WTC11 (cell line): ENCODE measurements at regions not wholly inside any gene's neighbourhood (a gene's known extent, or its start where the extent isn't known, plus 50 kb on each side); places are given as distances from the start of the nearest gene placed in this dataset.

Source experiments
- ATAC-seq: fragments of 200-7000 bp; cut with Tn5 transposase; 2 replicates; pipeline ENCODE4 v1.10.0; 2021; ENCODE audit warnings: mild to moderate bottlenecking, moderate library complexity
- CTCF ChIA-PET: fragments of 300-600 bp; sonication (Branson Sonifier 250); formaldehyde crosslinking; loops from one replicate; lab custom pipeline; 2021; ENCODE audit warnings: antibody characterized with exemption; lab: Charles Lee
- POLR2A ChIA-PET: fragments of 350-600 bp; sonication (Branson Sonifier 250); formaldehyde crosslinking; loops from one replicate; lab custom pipeline; 2021; ENCODE audit warnings: antibody characterized with exemption; lab: Charles Lee
- DNase-seq: peaks from one replicate; pipeline ENCODE4 v3.0.0; 2021; ENCODE audit warnings: low spot score
- H3K27ac Mint-ChIP-seq: 2 replicates; pipeline ENCODE4 v1.8.0; 2021; ENCODE audit warnings: mixed read lengths
- H3K27me3 Mint-ChIP-seq: 2 replicates; pipeline ENCODE4 v1.8.0; 2021; ENCODE audit warnings: low read depth, mild to moderate bottlenecking, moderate library complexity, mixed read lengths
- H3K36me3 Mint-ChIP-seq: 2 replicates; pipeline ENCODE4 v1.8.0; 2021; ENCODE audit warnings: mixed read lengths
- H3K4me1 Mint-ChIP-seq: 2 replicates; pipeline ENCODE4 v1.8.0; 2022; ENCODE audit warnings: mixed read lengths
- H3K4me3 Mint-ChIP-seq: 2 replicates; pipeline ENCODE4 v1.8.0; 2021; ENCODE audit warnings: mild to moderate bottlenecking, moderate library complexity, mixed read lengths
- H3K9me3 Mint-ChIP-seq: 2 replicates; pipeline ENCODE4 v1.8.0; 2021; ENCODE audit warnings: mixed read lengths
- CREM ChIP-seq: sonication (generic); formaldehyde crosslinking; IDR thresholded peaks from 2 replicates; pipeline ENCODE4 v1.8.1; 2022; ENCODE audit warnings: mild to moderate bottlenecking, missing genetic modification reagents, moderate library complexity
- ESRRA ChIP-seq: sonication (generic); formaldehyde crosslinking; IDR thresholded peaks from 2 replicates; pipeline ENCODE4 v1.8.1; 2022; ENCODE audit warnings: mild to moderate bottlenecking, missing genetic modification reagents, borderline replicate concordance
- FOXJ3 ChIP-seq: sonication (generic); formaldehyde crosslinking; IDR thresholded peaks from 2 replicates; pipeline ENCODE4 v1.9.0; 2021; ENCODE audit warnings: missing genetic modification reagents, mild to moderate bottlenecking, borderline replicate concordance
- GABPB1 ChIP-seq: sonication (generic); formaldehyde crosslinking; IDR thresholded peaks from 2 replicates; pipeline ENCODE4 v1.8.1; 2023; ENCODE audit warnings: mild to moderate bottlenecking, missing genetic modification reagents
- GRHL2 ChIP-seq: fragments of 250-450 bp; sonication (Bioruptor Pico); IDR thresholded peaks from 2 replicates; pipeline ENCODE4 v1.8.0; 2022; ENCODE audit warnings: mild to moderate bottlenecking, moderate library complexity; ENCODE audit not compliant: insufficient replicate concordance, severe bottlenecking
- KAT7 ChIP-seq: sonication (generic); formaldehyde crosslinking; IDR thresholded peaks from 2 replicates; pipeline ENCODE4 v1.8.1; 2023; ENCODE audit warnings: missing genetic modification reagents, mild to moderate bottlenecking, borderline replicate concordance
- MYBL2 ChIP-seq: sonication (generic); formaldehyde crosslinking; IDR thresholded peaks from 2 replicates; pipeline ENCODE4 v1.8.1; 2023; ENCODE audit warnings: mild to moderate bottlenecking, moderate library complexity, missing genetic modification reagents
- NR1H2 ChIP-seq: sonication (generic); formaldehyde crosslinking; IDR thresholded peaks from 2 replicates; pipeline ENCODE4 v1.9.0; 2021; ENCODE audit warnings: mild to moderate bottlenecking, moderate library complexity, missing genetic modification reagents
- NR2C2 ChIP-seq: sonication (generic); formaldehyde crosslinking; IDR thresholded peaks from 2 replicates; pipeline ENCODE4 v1.8.0; 2022; ENCODE audit warnings: mild to moderate bottlenecking, missing genetic modification reagents
- SMAD3 ChIP-seq: sonication (generic); formaldehyde crosslinking; IDR thresholded peaks from 2 replicates; pipeline ENCODE4 v1.8.0; 2022; ENCODE audit warnings: missing genetic modification reagents, mild to moderate bottlenecking, borderline replicate concordance
- TF ChIP-seq, protein P1 (sequence below): sonication (generic); formaldehyde crosslinking; IDR thresholded peaks from 2 replicates; pipeline ENCODE4 v1.8.0; 2022; ENCODE audit warnings: mild to moderate bottlenecking, missing genetic modification reagents
- TF ChIP-seq, protein P2 (sequence below): sonication (generic); formaldehyde crosslinking; IDR thresholded peaks from 2 replicates; pipeline ENCODE4 v1.8.1; 2023; ENCODE audit warnings: mild to moderate bottlenecking, missing genetic modification reagents, borderline replicate concordance
- TF ChIP-seq, protein P3 (sequence below): sonication (generic); formaldehyde crosslinking; IDR thresholded peaks from 2 replicates; pipeline ENCODE4 v1.8.0; 2023; ENCODE audit warnings: mild to moderate bottlenecking, missing genetic modification reagents
- TF ChIP-seq, protein P4 (sequence below): sonication (generic); formaldehyde crosslinking; IDR thresholded peaks from 2 replicates; pipeline ENCODE4 v1.8.1; 2023; ENCODE audit warnings: mild to moderate bottlenecking, missing genetic modification reagents, moderate library complexity
- TF ChIP-seq, protein P5 (sequence below): sonication (generic); formaldehyde crosslinking; conservative IDR thresholded peaks from 2 replicates; pipeline ENCODE4 v1.8.1; 2023; ENCODE audit warnings: mild to moderate bottlenecking, low read depth, missing genetic modification reagents, moderate library complexity
- TF ChIP-seq, protein P6 (sequence below): sonication (generic); formaldehyde crosslinking; IDR thresholded peaks from 2 replicates; pipeline ENCODE4 v1.8.1; 2022; ENCODE audit warnings: mild to moderate bottlenecking, moderate library complexity, missing genetic modification reagents
- TF ChIP-seq, protein P7 (sequence below): sonication (generic); formaldehyde crosslinking; IDR thresholded peaks from 2 replicates; pipeline ENCODE4 v1.8.0; 2022; ENCODE audit warnings: mild to moderate bottlenecking, missing genetic modification reagents

DNA sequence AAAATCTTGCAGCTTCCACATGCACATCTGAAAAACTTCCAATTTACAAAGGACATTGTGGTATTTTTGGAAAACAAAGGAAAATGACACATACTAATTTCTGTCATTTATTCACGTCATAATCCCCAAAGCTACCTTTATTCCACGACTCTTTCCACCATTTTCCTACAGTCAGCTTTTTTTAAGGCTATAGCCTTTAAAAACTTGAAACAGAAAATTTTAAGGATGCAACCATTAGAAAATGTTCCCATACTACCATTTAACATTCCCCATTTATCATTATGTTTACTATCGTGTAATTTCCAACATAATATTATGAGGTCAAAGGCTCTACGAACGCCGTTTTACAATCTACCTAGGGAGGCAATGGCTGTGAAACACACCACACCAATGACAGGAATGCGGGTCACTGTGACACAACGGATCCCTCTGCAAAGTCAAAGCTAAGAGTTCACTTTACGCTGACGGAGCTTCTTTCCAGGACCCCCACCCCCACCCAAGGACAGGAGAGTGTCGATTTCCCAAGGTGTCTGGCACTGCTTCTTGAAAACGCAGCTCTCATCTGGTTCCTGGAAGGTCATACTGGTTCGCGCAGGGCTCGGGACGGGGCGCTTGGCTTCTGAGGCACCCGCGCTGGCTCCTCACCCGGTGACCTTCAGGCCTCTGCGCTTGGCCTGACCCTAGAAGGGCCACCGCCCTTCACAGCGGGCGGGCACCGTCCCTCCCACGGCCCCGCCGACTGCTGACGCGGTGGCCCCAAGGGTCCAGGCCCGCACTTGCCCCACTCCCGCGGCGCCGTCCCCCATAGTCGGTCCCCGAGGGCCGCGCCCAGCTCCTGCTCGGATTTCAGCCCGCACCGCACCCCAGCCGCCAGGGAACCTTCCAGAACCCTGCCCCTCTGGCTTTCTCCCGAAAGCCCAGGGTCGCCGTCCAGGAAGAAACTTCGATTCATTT is 50.5 kb upstream of the ATF3 start (continued):
- TF ChIP-seq, protein P1, sequence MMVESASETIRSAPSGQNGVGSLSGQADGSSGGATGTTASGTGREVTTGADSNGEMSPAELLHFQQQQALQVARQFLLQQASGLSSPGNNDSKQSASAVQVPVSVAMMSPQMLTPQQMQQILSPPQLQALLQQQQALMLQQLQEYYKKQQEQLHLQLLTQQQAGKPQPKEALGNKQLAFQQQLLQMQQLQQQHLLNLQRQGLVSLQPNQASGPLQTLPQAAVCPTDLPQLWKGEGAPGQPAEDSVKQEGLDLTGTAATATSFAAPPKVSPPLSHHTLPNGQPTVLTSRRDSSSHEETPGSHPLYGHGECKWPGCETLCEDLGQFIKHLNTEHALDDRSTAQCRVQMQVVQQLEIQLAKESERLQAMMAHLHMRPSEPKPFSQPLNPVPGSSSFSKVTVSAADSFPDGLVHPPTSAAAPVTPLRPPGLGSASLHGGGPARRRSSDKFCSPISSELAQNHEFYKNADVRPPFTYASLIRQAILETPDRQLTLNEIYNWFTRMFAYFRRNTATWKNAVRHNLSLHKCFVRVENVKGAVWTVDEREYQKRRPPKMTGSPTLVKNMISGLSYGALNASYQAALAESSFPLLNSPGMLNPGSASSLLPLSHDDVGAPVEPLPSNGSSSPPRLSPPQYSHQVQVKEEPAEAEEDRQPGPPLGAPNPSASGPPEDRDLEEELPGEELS: no peak
- TF ChIP-seq NR1H2 (CRISPR knock-in tag) (no peak), ESRRA (CRISPR knock-in tag) (peak; percentile 46; the same call in 1 of the 2 replicates), GRHL2 (CRISPR knock-in tag) (no peak), MYBL2 (no peak), SMAD3 (CRISPR knock-in tag) (no peak)
- TF ChIP-seq, protein P2, sequence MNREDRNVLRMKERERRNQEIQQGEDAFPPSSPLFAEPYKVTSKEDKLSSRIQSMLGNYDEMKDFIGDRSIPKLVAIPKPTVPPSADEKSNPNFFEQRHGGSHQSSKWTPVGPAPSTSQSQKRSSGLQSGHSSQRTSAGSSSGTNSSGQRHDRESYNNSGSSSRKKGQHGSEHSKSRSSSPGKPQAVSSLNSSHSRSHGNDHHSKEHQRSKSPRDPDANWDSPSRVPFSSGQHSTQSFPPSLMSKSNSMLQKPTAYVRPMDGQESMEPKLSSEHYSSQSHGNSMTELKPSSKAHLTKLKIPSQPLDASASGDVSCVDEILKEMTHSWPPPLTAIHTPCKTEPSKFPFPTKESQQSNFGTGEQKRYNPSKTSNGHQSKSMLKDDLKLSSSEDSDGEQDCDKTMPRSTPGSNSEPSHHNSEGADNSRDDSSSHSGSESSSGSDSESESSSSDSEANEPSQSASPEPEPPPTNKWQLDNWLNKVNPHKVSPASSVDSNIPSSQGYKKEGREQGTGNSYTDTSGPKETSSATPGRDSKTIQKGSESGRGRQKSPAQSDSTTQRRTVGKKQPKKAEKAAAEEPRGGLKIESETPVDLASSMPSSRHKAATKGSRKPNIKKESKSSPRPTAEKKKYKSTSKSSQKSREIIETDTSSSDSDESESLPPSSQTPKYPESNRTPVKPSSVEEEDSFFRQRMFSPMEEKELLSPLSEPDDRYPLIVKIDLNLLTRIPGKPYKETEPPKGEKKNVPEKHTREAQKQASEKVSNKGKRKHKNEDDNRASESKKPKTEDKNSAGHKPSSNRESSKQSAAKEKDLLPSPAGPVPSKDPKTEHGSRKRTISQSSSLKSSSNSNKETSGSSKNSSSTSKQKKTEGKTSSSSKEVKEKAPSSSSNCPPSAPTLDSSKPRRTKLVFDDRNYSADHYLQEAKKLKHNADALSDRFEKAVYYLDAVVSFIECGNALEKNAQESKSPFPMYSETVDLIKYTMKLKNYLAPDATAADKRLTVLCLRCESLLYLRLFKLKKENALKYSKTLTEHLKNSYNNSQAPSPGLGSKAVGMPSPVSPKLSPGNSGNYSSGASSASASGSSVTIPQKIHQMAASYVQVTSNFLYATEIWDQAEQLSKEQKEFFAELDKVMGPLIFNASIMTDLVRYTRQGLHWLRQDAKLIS (CRISPR knock-in tag): no peak

DNA sequence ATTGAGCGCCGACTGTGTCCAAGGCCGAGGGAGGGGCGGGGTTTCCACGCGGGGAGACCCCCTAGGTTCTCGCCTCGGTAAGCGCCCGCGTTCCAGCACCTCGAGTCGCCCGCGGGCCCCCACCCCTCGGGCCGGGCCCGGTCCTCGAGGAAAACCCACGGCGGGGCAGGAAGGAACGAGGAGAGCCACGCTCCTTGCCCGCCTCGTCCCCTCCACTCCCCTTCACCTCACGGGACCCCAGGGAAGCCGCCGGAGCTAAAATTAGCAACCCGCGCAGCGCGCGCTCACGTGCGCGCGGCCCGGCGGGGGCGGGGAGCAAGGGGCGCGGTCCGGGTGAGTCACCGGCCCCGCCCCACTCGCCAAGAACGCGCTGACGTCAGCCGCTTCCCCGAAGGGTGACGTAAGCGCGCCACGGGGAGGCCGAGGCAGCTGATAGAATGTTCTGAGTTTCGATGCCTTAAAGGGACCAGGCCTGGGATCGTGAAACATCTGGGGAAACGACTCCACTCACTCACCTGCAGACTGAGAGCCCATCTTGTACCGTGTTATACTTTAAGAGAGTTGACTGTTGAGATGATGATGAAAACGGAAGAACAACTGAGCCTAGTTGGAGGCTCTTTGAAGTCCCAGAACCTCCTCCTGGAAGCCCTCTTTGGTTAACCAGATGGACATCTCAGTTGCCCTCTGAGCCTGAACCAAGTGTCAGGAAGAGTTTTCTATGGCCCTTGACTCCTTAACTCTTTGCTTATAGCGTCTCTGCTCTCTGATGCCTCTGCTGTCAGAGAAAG is 49.7 kb upstream of the ATF3 start:
- H3K36me3 Mint-ChIP-seq: no peaks in the 10 kb centered on the region; the same call in 1 of the 2 replicates
- ChIA-PET POLR2A (interaction anchor here (0.6 to 2.4 kb wide), 7 partner anchors 13 to 121 kb away, joined by 3 to 52 read pairs (median 3); partner anchors contain the start of gene ATF3), CTCF (interaction anchor here (1.3 to 2.6 kb wide), 9 partner anchors 36 to 191 kb away, joined by 3 to 16 read pairs (median 6); partner anchors contain the start of gene ATF3)
- H3K4me3 Mint-ChIP-seq: peak overlapping the region; percentile 70
- peaks cover 12% of the 10 kb centered on the region for H3K4me1 Mint-ChIP-seq
- H3K9me3 Mint-ChIP-seq: peaks cover 13% of the 10 kb centered on the region; the same call in 1 of the 2 replicates
- ATAC-seq: peak; percentile 76
- H3K27ac Mint-ChIP-seq: peak overlapping the region; percentile 98
- H3K27me3 Mint-ChIP-seq: peaks cover 28% of the 10 kb centered on the region
- peak; percentile 92 for DNase-seq
- TF ChIP-seq NR2C2 (CRISPR knock-in tag) (0 out of 2 replicates have a peak, but pooled peaks have one; percentile 36), FOXJ3 (CRISPR knock-in tag) (no peak), GABPB1 (CRISPR knock-in tag) (peak; percentile 72), KAT7 (CRISPR knock-in tag) (no peak), CREM (CRISPR knock-in tag) (peak; percentile 87)
- TF ChIP-seq, protein P3, sequence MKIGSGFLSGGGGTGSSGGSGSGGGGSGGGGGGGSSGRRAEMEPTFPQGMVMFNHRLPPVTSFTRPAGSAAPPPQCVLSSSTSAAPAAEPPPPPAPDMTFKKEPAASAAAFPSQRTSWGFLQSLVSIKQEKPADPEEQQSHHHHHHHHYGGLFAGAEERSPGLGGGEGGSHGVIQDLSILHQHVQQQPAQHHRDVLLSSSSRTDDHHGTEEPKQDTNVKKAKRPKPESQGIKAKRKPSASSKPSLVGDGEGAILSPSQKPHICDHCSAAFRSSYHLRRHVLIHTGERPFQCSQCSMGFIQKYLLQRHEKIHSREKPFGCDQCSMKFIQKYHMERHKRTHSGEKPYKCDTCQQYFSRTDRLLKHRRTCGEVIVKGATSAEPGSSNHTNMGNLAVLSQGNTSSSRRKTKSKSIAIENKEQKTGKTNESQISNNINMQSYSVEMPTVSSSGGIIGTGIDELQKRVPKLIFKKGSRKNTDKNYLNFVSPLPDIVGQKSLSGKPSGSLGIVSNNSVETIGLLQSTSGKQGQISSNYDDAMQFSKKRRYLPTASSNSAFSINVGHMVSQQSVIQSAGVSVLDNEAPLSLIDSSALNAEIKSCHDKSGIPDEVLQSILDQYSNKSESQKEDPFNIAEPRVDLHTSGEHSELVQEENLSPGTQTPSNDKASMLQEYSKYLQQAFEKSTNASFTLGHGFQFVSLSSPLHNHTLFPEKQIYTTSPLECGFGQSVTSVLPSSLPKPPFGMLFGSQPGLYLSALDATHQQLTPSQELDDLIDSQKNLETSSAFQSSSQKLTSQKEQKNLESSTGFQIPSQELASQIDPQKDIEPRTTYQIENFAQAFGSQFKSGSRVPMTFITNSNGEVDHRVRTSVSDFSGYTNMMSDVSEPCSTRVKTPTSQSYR (CRISPR knock-in tag): 0 out of 2 replicates have a peak, but pooled peaks have one; percentile 35
- TF ChIP-seq, protein P4, sequence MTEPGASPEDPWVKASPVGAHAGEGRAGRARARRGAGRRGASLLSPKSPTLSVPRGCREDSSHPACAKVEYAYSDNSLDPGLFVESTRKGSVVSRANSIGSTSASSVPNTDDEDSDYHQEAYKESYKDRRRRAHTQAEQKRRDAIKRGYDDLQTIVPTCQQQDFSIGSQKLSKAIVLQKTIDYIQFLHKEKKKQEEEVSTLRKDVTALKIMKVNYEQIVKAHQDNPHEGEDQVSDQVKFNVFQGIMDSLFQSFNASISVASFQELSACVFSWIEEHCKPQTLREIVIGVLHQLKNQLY (CRISPR knock-in tag): 0 out of 2 replicates have a peak, but pooled peaks have one; percentile 63
- TF ChIP-seq, protein P5, sequence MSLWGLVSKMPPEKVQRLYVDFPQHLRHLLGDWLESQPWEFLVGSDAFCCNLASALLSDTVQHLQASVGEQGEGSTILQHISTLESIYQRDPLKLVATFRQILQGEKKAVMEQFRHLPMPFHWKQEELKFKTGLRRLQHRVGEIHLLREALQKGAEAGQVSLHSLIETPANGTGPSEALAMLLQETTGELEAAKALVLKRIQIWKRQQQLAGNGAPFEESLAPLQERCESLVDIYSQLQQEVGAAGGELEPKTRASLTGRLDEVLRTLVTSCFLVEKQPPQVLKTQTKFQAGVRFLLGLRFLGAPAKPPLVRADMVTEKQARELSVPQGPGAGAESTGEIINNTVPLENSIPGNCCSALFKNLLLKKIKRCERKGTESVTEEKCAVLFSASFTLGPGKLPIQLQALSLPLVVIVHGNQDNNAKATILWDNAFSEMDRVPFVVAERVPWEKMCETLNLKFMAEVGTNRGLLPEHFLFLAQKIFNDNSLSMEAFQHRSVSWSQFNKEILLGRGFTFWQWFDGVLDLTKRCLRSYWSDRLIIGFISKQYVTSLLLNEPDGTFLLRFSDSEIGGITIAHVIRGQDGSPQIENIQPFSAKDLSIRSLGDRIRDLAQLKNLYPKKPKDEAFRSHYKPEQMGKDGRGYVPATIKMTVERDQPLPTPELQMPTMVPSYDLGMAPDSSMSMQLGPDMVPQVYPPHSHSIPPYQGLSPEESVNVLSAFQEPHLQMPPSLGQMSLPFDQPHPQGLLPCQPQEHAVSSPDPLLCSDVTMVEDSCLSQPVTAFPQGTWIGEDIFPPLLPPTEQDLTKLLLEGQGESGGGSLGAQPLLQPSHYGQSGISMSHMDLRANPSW: no peak
- TF ChIP-seq, protein P6, sequence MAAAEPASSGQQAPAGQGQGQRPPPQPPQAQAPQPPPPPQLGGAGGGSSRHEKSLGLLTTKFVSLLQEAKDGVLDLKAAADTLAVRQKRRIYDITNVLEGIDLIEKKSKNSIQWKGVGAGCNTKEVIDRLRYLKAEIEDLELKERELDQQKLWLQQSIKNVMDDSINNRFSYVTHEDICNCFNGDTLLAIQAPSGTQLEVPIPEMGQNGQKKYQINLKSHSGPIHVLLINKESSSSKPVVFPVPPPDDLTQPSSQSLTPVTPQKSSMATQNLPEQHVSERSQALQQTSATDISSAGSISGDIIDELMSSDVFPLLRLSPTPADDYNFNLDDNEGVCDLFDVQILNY (CRISPR knock-in tag): peak; percentile 46
- TF ChIP-seq, protein P7, sequence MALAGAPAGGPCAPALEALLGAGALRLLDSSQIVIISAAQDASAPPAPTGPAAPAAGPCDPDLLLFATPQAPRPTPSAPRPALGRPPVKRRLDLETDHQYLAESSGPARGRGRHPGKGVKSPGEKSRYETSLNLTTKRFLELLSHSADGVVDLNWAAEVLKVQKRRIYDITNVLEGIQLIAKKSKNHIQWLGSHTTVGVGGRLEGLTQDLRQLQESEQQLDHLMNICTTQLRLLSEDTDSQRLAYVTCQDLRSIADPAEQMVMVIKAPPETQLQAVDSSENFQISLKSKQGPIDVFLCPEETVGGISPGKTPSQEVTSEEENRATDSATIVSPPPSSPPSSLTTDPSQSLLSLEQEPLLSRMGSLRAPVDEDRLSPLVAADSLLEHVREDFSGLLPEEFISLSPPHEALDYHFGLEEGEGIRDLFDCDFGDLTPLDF (CRISPR knock-in tag): 0 out of 2 replicates have a peak, but pooled peaks have one; percentile 40
